ENCODE measurements at regions not wholly inside any gene's neighbourhood (a gene's known extent, or its start where the extent isn't known, plus 50 kb on each side); places are given as distances from the start of the nearest gene placed in this dataset.
"Not testable (repeated sequence)": the region's sequence is repeated elsewhere in the genome, so short reads cannot be mapped to it uniquely, and the experiment has no call there.

DNA sequence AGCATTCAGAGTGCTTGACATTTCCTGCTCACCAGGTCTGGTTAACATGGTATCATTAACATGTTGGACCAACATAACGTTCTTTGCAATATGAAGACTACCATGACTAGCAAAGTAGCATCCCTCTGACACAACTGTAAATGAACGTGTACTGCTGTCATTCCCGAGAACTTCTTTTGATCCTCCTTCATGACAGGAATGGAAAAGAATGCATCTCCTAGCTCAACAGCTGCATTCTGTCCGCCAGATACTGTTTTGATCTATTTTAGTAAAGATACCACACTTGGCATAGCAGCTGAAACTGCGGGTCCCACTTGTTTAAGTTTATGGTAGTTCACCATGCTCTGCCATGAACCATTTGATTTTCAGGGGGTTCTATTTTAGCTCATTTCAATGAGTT is 144.2 kb upstream of the PARD3B start:
- Histone ChIP-seq H3K36me3 (ENCODE audit: low read length) (no peaks in the 10 kb centered on the region), H3K27ac (ENCODE audit: low read depth, low read length) (no peak overlapping the region), H3K9me2 (replicated peaks; ENCODE audit: insufficient read depth, low read length) (no peaks in the 10 kb centered on the region), H3K79me2 (ENCODE audit: insufficient read depth, low read length) (no peaks in the 10 kb centered on the region), H3K4me2 (ENCODE audit: low read depth, low read length, poor library complexity, severe bottlenecking) (no peak overlapping the region), H2AFZ (ENCODE audit: low read depth, low read length, severe bottlenecking) (no peak overlapping the region), H3K9ac (ENCODE audit: low read length) (no peak overlapping the region), H3K4me3 (ENCODE audit: insufficient read depth, low read length, poor library complexity, severe bottlenecking) (no peak overlapping the region), H3K9me3 (ENCODE audit: insufficient read depth, low read length) (no peaks in the 10 kb centered on the region), H3K27me3 (ENCODE audit: low read length) (no peaks in the 10 kb centered on the region), H4K20me1 (ENCODE audit: low read depth, low read length) (no peaks in the 10 kb centered on the region), H3F3A (ENCODE audit: insufficient read depth) (no peaks in the 10 kb centered on the region)
- TF ChIP-seq, protein P1, sequence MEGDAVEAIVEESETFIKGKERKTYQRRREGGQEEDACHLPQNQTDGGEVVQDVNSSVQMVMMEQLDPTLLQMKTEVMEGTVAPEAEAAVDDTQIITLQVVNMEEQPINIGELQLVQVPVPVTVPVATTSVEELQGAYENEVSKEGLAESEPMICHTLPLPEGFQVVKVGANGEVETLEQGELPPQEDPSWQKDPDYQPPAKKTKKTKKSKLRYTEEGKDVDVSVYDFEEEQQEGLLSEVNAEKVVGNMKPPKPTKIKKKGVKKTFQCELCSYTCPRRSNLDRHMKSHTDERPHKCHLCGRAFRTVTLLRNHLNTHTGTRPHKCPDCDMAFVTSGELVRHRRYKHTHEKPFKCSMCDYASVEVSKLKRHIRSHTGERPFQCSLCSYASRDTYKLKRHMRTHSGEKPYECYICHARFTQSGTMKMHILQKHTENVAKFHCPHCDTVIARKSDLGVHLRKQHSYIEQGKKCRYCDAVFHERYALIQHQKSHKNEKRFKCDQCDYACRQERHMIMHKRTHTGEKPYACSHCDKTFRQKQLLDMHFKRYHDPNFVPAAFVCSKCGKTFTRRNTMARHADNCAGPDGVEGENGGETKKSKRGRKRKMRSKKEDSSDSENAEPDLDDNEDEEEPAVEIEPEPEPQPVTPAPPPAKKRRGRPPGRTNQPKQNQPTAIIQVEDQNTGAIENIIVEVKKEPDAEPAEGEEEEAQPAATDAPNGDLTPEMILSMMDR (IDR thresholded peaks at IDR 0.05; ENCODE audit: insufficient read depth, low read length, poor library complexity, severe bottlenecking): no peak
- no peak for TF ChIP-seq EZH2phosphoT487 (conservative IDR thresholded peaks at IDR 0.05; ENCODE audit: low read length)

DNA sequence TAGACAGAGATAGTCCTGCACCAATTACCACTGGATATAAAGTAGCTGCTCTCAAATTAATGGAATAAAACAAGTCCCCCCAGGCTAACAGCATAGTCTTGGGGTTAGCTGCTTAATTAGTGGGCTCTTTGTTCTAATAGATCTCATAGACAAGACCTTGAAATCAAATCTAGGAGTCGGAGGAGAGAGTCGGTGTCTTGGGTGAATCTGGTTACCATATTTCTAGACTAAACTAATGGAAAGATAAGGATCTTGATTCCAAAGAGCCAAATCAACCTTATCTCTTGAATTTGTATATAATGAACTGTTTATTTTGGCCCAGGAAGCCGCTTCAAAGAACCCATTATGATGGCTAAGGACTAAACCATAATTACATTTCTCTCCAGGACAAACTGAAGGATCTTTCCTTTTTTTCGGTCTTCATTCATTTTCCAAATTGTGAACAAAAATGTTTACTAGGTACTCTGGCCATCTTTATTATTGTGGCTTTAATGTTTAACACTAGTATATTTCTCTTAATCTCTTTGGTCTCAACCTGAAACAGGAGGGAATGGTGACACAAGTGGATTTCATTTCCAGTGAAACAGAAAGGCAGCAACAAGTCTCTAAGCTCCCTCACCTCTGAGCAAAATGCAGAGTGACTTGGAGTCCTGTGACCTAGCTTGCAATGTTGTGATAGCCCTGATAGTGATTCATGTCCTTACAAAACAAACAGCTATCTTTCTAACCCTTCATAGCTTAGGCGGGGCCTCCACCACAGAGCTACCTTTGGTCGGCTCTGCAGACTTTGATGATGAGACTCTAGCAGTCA is 137.9 kb upstream of the PARD3B start:
- Histone ChIP-seq H2AFZ (ENCODE audit: low read depth, low read length, severe bottlenecking) (no peak overlapping the region), H3K4me3 (ENCODE audit: insufficient read depth, low read length, poor library complexity, severe bottlenecking) (no peak overlapping the region)
- TF ChIP-seq EZH2phosphoT487 (conservative IDR thresholded peaks at IDR 0.05; ENCODE audit: low read length): no peak
- TF ChIP-seq, protein P1 (IDR thresholded peaks at IDR 0.05; ENCODE audit: insufficient read depth, low read length, poor library complexity, severe bottlenecking): no peak

DNA sequence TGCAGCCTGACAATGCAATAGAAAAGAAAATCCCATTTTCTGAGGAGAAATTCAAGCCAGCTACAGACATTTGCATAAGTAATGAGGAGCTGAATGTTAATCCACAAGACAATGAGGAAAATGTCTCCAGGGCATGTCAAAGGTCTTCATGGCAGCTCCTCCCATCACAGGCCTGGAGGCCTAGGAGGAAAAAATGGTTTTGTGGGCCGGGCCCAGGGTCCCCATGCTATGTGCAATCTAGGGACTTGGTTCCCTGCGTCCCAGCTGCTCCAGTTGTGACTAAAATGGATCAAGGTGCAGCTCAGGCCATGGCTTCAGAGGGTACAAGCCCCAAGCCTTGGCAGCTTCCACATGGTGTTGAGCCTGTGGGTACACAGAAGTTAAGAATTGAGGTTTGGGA is 132.5 kb upstream of the PARD3B start:
- H3K4me2 ChIP-seq (ENCODE audit: low read depth, low read length, poor library complexity, severe bottlenecking); H3K36me3 ChIP-seq (ENCODE audit: low read length); H3K27me3 ChIP-seq (ENCODE audit: low read length); H3K9ac ChIP-seq (ENCODE audit: low read length); H3K9me2 ChIP-seq (replicated peaks; ENCODE audit: insufficient read depth, low read length); H2AFZ ChIP-seq (ENCODE audit: low read depth, low read length, severe bottlenecking); H3F3A ChIP-seq (ENCODE audit: insufficient read depth); H3K4me3 ChIP-seq (ENCODE audit: insufficient read depth, low read length, poor library complexity, severe bottlenecking); H3K9me3 ChIP-seq (ENCODE audit: insufficient read depth, low read length); H3K27ac ChIP-seq (ENCODE audit: low read depth, low read length); H3K79me2 ChIP-seq (ENCODE audit: insufficient read depth, low read length); H4K20me1 ChIP-seq (ENCODE audit: low read depth, low read length): not testable (repeated sequence)

More for the DNA sequence above, 137.9 kb upstream of the PARD3B start:
- Histone ChIP-seq H3K36me3 (ENCODE audit: low read length) (no peaks in the 10 kb centered on the region), H3K9me3 (ENCODE audit: insufficient read depth, low read length) (no peaks in the 10 kb centered on the region), H3K27me3 (ENCODE audit: low read length) (no peaks in the 10 kb centered on the region), H3K27ac (ENCODE audit: low read depth, low read length) (no peak overlapping the region), H4K20me1 (ENCODE audit: low read depth, low read length) (no peaks in the 10 kb centered on the region), H3K9ac (ENCODE audit: low read length) (no peak overlapping the region), H3K9me2 (replicated peaks; ENCODE audit: insufficient read depth, low read length) (no peaks in the 10 kb centered on the region), H3K79me2 (ENCODE audit: insufficient read depth, low read length) (no peaks in the 10 kb centered on the region), H3K4me2 (ENCODE audit: low read depth, low read length, poor library complexity, severe bottlenecking) (no peak overlapping the region), H3F3A (ENCODE audit: insufficient read depth) (no peaks in the 10 kb centered on the region)

DNA sequence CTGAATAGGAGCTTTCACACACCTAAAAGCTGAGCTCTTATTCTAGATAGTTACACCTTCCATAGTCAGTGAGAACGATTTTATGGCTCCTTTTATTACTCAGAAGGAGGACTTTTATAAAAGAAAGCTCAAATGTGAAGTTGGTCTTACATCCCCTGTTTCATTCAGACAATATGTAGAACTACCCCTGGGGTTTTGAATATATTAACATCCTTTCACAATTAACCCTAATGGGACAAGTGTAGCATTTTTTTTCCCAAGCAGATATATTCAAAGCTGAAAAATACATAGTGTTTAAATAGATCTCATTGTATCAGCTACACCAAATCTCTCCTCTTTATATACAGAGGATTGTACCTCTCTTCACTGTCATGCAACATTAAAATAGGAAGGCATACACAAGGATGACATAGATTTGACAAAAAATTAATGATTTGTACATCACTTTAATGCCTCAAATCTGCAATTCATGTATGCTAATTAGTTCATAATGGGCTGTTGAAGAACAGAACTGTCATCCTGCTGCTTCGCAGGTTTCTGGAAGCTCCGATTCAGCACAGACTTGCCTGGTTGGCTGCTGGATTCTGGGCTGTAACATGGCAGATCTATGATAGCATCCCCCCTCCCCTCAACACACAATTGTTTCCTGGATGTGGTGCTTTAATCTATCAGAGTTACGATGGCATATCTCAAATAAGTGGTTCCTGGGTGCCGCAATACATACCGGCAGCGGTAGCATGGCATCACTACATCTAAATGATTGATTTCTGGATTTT is 129.7 kb upstream of the PARD3B start:
- Histone ChIP-seq H4K20me1 (ENCODE audit: low read depth, low read length) (no peaks in the 10 kb centered on the region), H3K4me3 (ENCODE audit: insufficient read depth, low read length, poor library complexity, severe bottlenecking) (no peak overlapping the region), H3K27ac (ENCODE audit: low read depth, low read length) (no peak overlapping the region), H3K4me2 (ENCODE audit: low read depth, low read length, poor library complexity, severe bottlenecking) (no peak overlapping the region), H3K79me2 (ENCODE audit: insufficient read depth, low read length) (no peaks in the 10 kb centered on the region), H3K27me3 (ENCODE audit: low read length) (no peaks in the 10 kb centered on the region), H3K9me3 (ENCODE audit: insufficient read depth, low read length) (0 out of 2 replicates have a peak, but pooled peaks cover 4% of the 10 kb centered on the region), H3K9me2 (replicated peaks; ENCODE audit: insufficient read depth, low read length) (no peaks in the 10 kb centered on the region), H2AFZ (ENCODE audit: low read depth, low read length, severe bottlenecking) (no peak overlapping the region), H3K36me3 (ENCODE audit: low read length) (no peaks in the 10 kb centered on the region), H3K9ac (ENCODE audit: low read length) (no peak overlapping the region), H3F3A (ENCODE audit: insufficient read depth) (no peaks in the 10 kb centered on the region)
- TF ChIP-seq, protein P1 (IDR thresholded peaks at IDR 0.05; ENCODE audit: insufficient read depth, low read length, poor library complexity, severe bottlenecking): no peak
- TF ChIP-seq EZH2phosphoT487 (conservative IDR thresholded peaks at IDR 0.05; ENCODE audit: low read length): no peak
